ENCODE measurements at regions not wholly inside any gene's neighbourhood (a gene's known extent, or its start where the extent isn't known, plus 50 kb on each side); places are given as distances from the start of the nearest gene placed in this dataset.

DNA sequence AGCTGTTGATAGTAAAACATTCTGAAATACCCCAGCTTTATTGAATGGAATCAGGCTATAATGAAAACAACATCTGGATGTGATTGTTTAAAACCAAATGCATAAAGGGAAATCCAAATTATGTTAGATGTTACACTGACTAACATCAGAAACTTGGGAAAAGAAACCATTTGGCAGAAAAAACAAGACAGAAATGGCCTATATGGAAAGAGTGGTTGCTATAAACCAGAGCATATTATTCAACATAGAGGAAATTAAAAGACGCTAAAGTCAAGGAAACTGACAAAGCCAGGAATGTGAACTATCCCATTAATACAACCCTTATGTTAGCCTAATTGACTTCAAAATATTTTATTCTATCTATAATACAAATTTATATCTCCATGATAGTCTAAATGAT lies 53.0 kb upstream of the CABCOCO1 start:
- no peak for DNase-seq (ENCODE audit: low read depth, low spot score)
- intact Hi-C loops (cut with micrococcal nuclease; ENCODE audit: unreplicated experiment) (no loop called here), in situ Hi-C loops (cut with HindIII; ENCODE audit: low pct_unique_long_range_greater_than_20kb, low sequenced_read_pairs) (no loop called here)
- ChIA-PET POLR2A (no interaction called here), CTCF (no interaction called here)
- Histone ChIP-seq H3K9me3 (ENCODE audit: control insufficient read depth, insufficient read depth, low read depth, low read length) (no peaks in the 10 kb centered on the region), H3K4me1 (ENCODE audit: control insufficient read depth, insufficient read depth, low read length) (no peaks in the 10 kb centered on the region), H3K4me3 (ENCODE audit: low read depth in 2 of 2, low read length in 2 of 2) (no peak overlapping the region), H3K36me3 (ENCODE audit: control insufficient read depth, insufficient read depth, low read length) (no peaks in the 10 kb centered on the region), H3K27me3 (ENCODE audit: control insufficient read depth, insufficient read depth, low read length) (no peaks in the 10 kb centered on the region), H3K27ac (ENCODE audit: low read length) (no peak overlapping the region)
- ATAC-seq, result no peak
- BruUV-seq (replicated peaks), result no TSS peak
- TF ChIP-seq, protein P1, sequence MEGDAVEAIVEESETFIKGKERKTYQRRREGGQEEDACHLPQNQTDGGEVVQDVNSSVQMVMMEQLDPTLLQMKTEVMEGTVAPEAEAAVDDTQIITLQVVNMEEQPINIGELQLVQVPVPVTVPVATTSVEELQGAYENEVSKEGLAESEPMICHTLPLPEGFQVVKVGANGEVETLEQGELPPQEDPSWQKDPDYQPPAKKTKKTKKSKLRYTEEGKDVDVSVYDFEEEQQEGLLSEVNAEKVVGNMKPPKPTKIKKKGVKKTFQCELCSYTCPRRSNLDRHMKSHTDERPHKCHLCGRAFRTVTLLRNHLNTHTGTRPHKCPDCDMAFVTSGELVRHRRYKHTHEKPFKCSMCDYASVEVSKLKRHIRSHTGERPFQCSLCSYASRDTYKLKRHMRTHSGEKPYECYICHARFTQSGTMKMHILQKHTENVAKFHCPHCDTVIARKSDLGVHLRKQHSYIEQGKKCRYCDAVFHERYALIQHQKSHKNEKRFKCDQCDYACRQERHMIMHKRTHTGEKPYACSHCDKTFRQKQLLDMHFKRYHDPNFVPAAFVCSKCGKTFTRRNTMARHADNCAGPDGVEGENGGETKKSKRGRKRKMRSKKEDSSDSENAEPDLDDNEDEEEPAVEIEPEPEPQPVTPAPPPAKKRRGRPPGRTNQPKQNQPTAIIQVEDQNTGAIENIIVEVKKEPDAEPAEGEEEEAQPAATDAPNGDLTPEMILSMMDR (IDR thresholded peaks at IDR 0.05), result no peak
- no peak for TF ChIP-seq SIN3A (IDR thresholded peaks at IDR 0.05; ENCODE audit: borderline replicate concordance, insufficient read depth, low read depth, low read length)
- TF ChIP-seq TCF7L2 (IDR thresholded peaks at IDR 0.05; ENCODE audit: low read depth, low read length), result no peak

DNA sequence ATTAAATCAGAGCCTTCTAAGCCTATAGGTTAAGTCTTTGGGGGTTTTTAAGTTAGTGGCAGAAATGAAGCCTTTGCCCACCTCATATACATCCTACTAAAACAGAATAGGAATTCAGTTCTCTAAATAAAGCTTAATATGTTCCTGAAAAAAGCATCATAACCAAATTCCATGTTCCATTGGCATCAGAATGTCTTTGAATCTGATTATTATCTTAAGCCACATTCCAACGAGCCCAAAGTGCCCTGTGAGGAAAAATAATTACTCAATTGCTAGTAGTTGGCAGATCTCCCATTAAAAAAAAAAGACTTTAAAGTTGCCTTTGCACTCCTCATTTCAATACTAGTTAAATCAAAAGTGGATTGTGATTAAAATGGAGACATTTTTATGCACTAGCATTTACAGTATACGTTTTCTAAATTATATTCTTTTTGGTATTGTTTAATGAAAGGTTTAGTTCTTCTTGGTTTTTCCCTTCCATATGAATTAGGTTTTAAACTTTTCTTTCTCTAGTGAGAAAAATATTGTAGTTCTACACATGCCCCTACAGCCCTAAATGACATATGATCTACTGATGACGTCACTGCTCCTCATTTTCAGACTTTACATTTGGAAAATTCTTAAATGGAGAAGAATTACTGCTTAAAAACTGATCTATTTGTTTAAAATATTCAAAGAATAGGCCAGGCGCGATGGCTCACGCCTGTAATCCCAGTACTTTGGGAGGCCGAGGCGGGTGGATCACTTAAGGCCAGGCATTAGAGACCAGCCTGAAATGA lies 54.3 kb upstream of the CABCOCO1 start:
- Histone ChIP-seq H3K36me3 (ENCODE audit: control insufficient read depth, insufficient read depth, low read length) (no peaks in the 10 kb centered on the region), H3K4me1 (ENCODE audit: control insufficient read depth, insufficient read depth, low read length) (no peaks in the 10 kb centered on the region), H3K4me3 (ENCODE audit: low read depth in 2 of 2, low read length in 2 of 2) (no peak overlapping the region), H3K9me3 (ENCODE audit: control insufficient read depth, insufficient read depth, low read depth, low read length) (no peaks in the 10 kb centered on the region), H3K27me3 (ENCODE audit: control insufficient read depth, insufficient read depth, low read length) (no peaks in the 10 kb centered on the region), H3K27ac (ENCODE audit: low read length) (no peak overlapping the region; the same call in 1 of the 2 replicates)
- ChIA-PET POLR2A (interaction anchor here (0.7 kb wide), 1 partner anchor 115 kb away, joined by 3 read pairs; no protein-coding TSS in a partner anchor), CTCF (interaction anchor here (0.6 kb wide), 1 partner anchor 24 kb away, joined by 3 read pairs; no protein-coding TSS in a partner anchor)
- ATAC-seq, result no peak
- intact Hi-C loops (cut with micrococcal nuclease; ENCODE audit: unreplicated experiment), result no loop called here
- in situ Hi-C loops (cut with HindIII; ENCODE audit: low pct_unique_long_range_greater_than_20kb, low sequenced_read_pairs), result no loop called here
- no peak for DNase-seq (ENCODE audit: low read depth, low spot score)
- TF ChIP-seq POLR2AphosphoS5 (IDR thresholded peaks at IDR 0.05; ENCODE audit: low read depth, low read length), result no peak
- TF ChIP-seq, protein P1 (IDR thresholded peaks at IDR 0.05), result no peak
- BruUV-seq (replicated peaks), result no TSS peak

DNA sequence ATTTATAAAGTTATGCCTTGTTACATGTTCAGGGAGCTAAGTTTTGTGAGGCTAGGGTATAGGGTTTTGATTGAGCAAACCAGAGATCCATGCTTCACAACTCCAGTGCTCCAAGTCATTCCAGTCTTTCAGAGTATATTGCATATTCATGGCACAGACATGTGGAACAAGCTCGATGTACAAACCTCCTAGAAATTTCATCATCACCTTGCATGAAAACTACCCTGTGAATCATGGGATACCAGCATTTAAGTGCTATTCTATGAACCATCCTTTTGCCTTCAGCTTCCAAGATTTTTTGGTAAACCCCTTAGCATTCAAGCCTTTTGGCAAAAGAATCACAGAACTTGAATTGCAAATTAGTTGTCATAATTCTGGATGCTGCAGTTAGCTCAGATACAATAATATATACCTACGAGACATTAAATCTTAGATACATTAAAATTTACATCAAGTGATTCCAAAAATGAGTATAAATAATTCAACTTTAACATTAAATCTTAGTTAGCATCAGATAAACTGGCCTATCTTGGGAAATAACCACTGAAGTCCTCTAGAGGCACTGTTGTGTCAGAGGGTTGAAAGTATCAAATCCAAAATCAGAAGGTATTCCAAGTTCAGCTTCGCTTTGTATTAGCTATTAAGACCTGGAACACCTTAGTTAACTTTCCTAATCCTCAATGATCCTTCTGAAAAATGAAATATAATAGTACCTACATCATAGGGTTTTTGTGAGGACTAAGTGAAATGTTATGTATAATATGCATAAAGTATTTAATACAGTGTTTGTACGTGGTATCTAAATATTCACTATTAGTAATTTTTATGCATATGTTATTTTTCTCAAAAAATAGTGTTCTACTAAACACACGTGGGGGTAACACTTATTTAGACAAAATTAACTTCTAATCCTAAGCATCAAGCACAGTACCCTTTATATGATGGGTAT lies 55.5 kb upstream of the CABCOCO1 start:
- ATAC-seq (no peak), DNase-seq (ENCODE audit: low read depth, low spot score) (no peak)
- Histone ChIP-seq H3K27ac (ENCODE audit: low read length) (no peak overlapping the region), H3K4me3 (ENCODE audit: low read depth in 2 of 2, low read length in 2 of 2) (no peak overlapping the region), H3K9me3 (ENCODE audit: control insufficient read depth, insufficient read depth, low read depth, low read length) (no peaks in the 10 kb centered on the region), H3K27me3 (ENCODE audit: control insufficient read depth, insufficient read depth, low read length) (no peaks in the 10 kb centered on the region), H3K36me3 (ENCODE audit: control insufficient read depth, insufficient read depth, low read length) (no peaks in the 10 kb centered on the region), H3K4me1 (ENCODE audit: control insufficient read depth, insufficient read depth, low read length) (no peaks in the 10 kb centered on the region)
- BruUV-seq (replicated peaks), result no TSS peak
- POLR2A ChIA-PET, result no interaction called here
- CTCF ChIA-PET, result interaction anchor here (1.0 kb wide), 1 partner anchor 332 kb away, joined by 5 read pairs; no protein-coding TSS in a partner anchor
- intact Hi-C loops (cut with micrococcal nuclease; ENCODE audit: unreplicated experiment) (no loop called here), in situ Hi-C loops (cut with HindIII; ENCODE audit: low pct_unique_long_range_greater_than_20kb, low sequenced_read_pairs) (no loop called here)
- no peak for TF ChIP-seq TCF7L2 (IDR thresholded peaks at IDR 0.05; ENCODE audit: low read depth, low read length)
- TF ChIP-seq, protein P1 (IDR thresholded peaks at IDR 0.05), result peak; percentile 75; the same call in 1 of the 2 replicates

All from Panc1 (cell line).